ENCODE measurements at regions not wholly inside any gene's neighbourhood (a gene's known extent, or its start where the extent isn't known, plus 50 kb on each side); places are given as distances from the start of the nearest gene placed in this dataset.

DNA sequence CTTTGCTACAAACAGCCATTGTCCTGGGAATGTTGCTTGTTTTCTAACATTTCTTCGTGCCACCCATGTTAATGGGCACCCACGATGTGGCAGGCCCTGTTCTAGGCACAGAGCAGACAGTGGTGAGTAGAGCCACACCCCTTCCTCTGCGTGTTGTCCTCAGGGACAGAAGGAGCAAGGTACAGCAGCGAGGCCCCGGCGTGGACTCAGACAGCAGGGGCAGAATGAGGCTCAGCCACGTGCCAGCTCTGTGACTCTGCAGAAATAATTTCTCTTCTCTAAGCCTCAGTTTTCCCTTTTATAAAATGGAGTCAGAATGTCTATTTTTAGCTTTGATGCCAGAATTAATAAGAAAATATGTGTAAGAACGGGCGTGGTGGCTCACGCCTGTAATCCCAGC, 401.7 kb downstream of the TSN start:
- H4K20me1 ChIP-seq (ENCODE audit: insufficient read depth) = no peaks in the 10 kb centered on the region
- TF ChIP-seq EZH2 (IDR thresholded peaks at IDR 0.05; ENCODE audit: low read depth) = no peak
- TF ChIP-seq, protein P1, sequence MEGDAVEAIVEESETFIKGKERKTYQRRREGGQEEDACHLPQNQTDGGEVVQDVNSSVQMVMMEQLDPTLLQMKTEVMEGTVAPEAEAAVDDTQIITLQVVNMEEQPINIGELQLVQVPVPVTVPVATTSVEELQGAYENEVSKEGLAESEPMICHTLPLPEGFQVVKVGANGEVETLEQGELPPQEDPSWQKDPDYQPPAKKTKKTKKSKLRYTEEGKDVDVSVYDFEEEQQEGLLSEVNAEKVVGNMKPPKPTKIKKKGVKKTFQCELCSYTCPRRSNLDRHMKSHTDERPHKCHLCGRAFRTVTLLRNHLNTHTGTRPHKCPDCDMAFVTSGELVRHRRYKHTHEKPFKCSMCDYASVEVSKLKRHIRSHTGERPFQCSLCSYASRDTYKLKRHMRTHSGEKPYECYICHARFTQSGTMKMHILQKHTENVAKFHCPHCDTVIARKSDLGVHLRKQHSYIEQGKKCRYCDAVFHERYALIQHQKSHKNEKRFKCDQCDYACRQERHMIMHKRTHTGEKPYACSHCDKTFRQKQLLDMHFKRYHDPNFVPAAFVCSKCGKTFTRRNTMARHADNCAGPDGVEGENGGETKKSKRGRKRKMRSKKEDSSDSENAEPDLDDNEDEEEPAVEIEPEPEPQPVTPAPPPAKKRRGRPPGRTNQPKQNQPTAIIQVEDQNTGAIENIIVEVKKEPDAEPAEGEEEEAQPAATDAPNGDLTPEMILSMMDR (conservative IDR thresholded peaks at IDR 0.05) = no peak
- H3K9me2 ChIP-seq (ENCODE audit: insufficient read depth) = no peaks in the 10 kb centered on the region
- no peak overlapping the region for H3K4me2 ChIP-seq
- ChIA-PET CTCF (no interaction called here), POLR2A (ENCODE audit: unreplicated experiment) (no interaction called here)
- H3K79me2 ChIP-seq (ENCODE audit: low read depth) = no peaks in the 10 kb centered on the region
- H3K4me1 ChIP-seq (replicated peaks; ENCODE audit: insufficient read depth) = no peaks in the 10 kb centered on the region
- H3K4me3 ChIP-seq = no peak overlapping the region
- no peaks in the 10 kb centered on the region for H3K9me3 ChIP-seq (ENCODE audit: insufficient read depth, low read depth)
- no peaks in the 10 kb centered on the region for H3F3A ChIP-seq (ENCODE audit: insufficient read depth, low read depth)
- BruUV-seq (replicated peaks) = no TSS peak
- H3K27me3 ChIP-seq (ENCODE audit: insufficient read depth, low read depth) = peaks cover 81% of the 10 kb centered on the region
- no peak overlapping the region for H3K27ac ChIP-seq
- no peak for DNase-seq
- intact Hi-C loops (cut with micrococcal nuclease; ENCODE audit: unreplicated experiment) = no loop called here
- no peaks in the 10 kb centered on the region for H3K36me3 ChIP-seq (ENCODE audit: low read depth)
- H2AFZ ChIP-seq = no peak overlapping the region

DNA sequence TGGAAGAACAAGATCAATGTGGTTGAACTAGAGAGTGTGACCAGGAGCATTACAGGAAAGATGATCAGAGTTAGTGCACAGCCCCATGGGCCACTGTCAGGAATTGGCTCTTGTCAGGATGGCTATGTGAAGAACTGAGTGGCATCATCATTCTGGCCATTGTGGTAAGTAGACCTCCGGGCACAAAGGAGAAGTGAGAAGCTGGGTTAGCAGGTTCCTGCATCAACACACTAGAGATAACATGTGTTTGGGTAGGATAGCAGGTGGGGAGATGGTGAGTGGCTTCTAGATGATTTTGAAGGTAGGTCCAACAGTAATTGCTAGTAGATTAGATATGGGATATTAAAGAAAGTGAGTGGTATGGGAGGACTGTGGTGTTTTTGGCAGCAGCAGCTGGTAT, 408.2 kb downstream of the TSN start:
- Histone ChIP-seq H3K27ac (no peak overlapping the region), H3K36me3 (ENCODE audit: low read depth) (no peaks in the 10 kb centered on the region), H3K4me2 (no peak overlapping the region), H3K4me1 (replicated peaks; ENCODE audit: insufficient read depth) (no peaks in the 10 kb centered on the region), H4K20me1 (ENCODE audit: insufficient read depth) (no peaks in the 10 kb centered on the region), H3K9me3 (ENCODE audit: insufficient read depth, low read depth) (no peaks in the 10 kb centered on the region), H3K79me2 (ENCODE audit: low read depth) (no peaks in the 10 kb centered on the region), H3F3A (ENCODE audit: insufficient read depth, low read depth) (no peaks in the 10 kb centered on the region), H2AFZ (no peak overlapping the region), H3K27me3 (ENCODE audit: insufficient read depth, low read depth) (peaks cover 47% of the 10 kb centered on the region), H3K4me3 (no peak overlapping the region), H3K9me2 (ENCODE audit: insufficient read depth) (no peaks in the 10 kb centered on the region)
- intact Hi-C loops (cut with micrococcal nuclease; ENCODE audit: unreplicated experiment) = no loop called here
- TF ChIP-seq EZH2 (IDR thresholded peaks at IDR 0.05; ENCODE audit: low read depth) = no peak
- TF ChIP-seq, protein P1 (conservative IDR thresholded peaks at IDR 0.05) = no peak
- BruUV-seq (replicated peaks) = no TSS peak
- POLR2A ChIA-PET (ENCODE audit: unreplicated experiment) = no interaction called here
- DNase-seq = no peak
- CTCF ChIA-PET = no interaction called here

DNA sequence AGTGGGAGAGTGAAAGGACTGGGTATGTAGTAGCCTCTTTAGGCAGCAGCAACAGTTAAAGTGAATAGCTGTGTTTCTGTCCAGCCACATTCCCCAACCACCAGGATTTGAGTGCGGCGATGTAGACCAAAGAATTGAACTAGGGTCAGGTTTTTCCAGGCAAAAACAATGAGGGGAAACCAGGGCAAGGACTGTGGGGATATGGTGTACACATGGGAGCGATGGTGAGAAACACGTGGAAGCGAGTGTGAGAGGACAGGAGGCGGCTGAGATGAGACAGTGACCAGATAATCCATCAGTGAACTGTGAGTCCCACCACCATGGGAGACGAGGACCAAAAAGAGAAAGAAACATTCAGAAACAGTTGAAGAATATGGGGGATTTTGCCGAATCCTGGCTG, 409.5 kb downstream of the TSN start:
- no peaks in the 10 kb centered on the region for H3K9me3 ChIP-seq (ENCODE audit: insufficient read depth, low read depth)
- POLR2A ChIA-PET (ENCODE audit: unreplicated experiment) = no interaction called here
- intact Hi-C loops (cut with micrococcal nuclease; ENCODE audit: unreplicated experiment) = no loop called here
- CTCF ChIA-PET = no interaction called here
- no peaks in the 10 kb centered on the region for H3K9me2 ChIP-seq (ENCODE audit: insufficient read depth)
- H3K4me3 ChIP-seq = no peak overlapping the region
- peaks cover 33% of the 10 kb centered on the region for H3K27me3 ChIP-seq (ENCODE audit: insufficient read depth, low read depth)
- no peaks in the 10 kb centered on the region for H3K36me3 ChIP-seq (ENCODE audit: low read depth)
- no peak overlapping the region for H3K27ac ChIP-seq
- no peaks in the 10 kb centered on the region for H3K79me2 ChIP-seq (ENCODE audit: low read depth)
- DNase-seq = no peak
- H3F3A ChIP-seq (ENCODE audit: insufficient read depth, low read depth) = no peaks in the 10 kb centered on the region
- TF ChIP-seq, protein P1 (conservative IDR thresholded peaks at IDR 0.05) = no peak
- TF ChIP-seq EZH2 (IDR thresholded peaks at IDR 0.05; ENCODE audit: low read depth) = no peak
- no peaks in the 10 kb centered on the region for H4K20me1 ChIP-seq (ENCODE audit: insufficient read depth)
- no peaks in the 10 kb centered on the region for H3K4me1 ChIP-seq (replicated peaks; ENCODE audit: insufficient read depth)
- no TSS peak for BruUV-seq (replicated peaks)
- H2AFZ ChIP-seq = no peak overlapping the region
- H3K4me2 ChIP-seq = no peak overlapping the region

Measured in PC-9 (cell line).